Neural cell (in vitro differentiated cells): ENCODE measurements at regions not wholly inside any gene's neighbourhood (a gene's known extent, or its start where the extent isn't known, plus 50 kb on each side); places are given as distances from the start of the nearest gene placed in this dataset.

Experiments
- H2AFZ ChIP-seq: fragments of 200-600, 300-800 bp; sonication (generic), shearing (Covaris generic); 2 replicates; pipeline ENCODE4 v1.6.0; 2014; ENCODE audit warnings: low read depth, mild to moderate bottlenecking, antibody characterized with exemption, low read length, moderate library complexity
- H3F3A ChIP-seq: fragments of 200-600 bp; shearing (Covaris generic); 2 replicates; pipeline ENCODE4 v1.6.1; 2016; ENCODE audit warnings: mild to moderate bottlenecking, moderate library complexity, mixed read lengths, antibody characterized with exemption, low read length; ENCODE audit not compliant: insufficient read depth, poor library complexity, severe bottlenecking
- H3K27ac ChIP-seq: fragments of 200-600, 300-800 bp; sonication (generic), shearing (Covaris generic); 2 replicates; pipeline ENCODE4 v1.5.1; 2014; ENCODE audit warnings: mild to moderate bottlenecking, low read length, moderate library complexity
- H3K27me3 ChIP-seq: fragments of 300-800, 200-600 bp; sonication (generic), shearing (Covaris generic); 2 replicates; pipeline ENCODE4 v1.6.0; 2014; ENCODE audit warnings: mild to moderate bottlenecking, low read depth, low read length, moderate library complexity; ENCODE audit not compliant: insufficient read depth
- H3K36me3 ChIP-seq: fragments of 300-800, 200-600 bp; sonication (generic), shearing (Covaris generic); 2 replicates; pipeline ENCODE4 v1.5.1; 2014; ENCODE audit warnings: mild to moderate bottlenecking, antibody characterized with exemption, low read length, moderate library complexity; ENCODE audit not compliant: insufficient read depth
- H3K4me2 ChIP-seq: fragments of 300-800, 200-600 bp; sonication (generic), shearing (Covaris generic); 2 replicates; pipeline ENCODE4 v1.6.0; 2014; ENCODE audit warnings: mild to moderate bottlenecking, low read length
- H3K4me3 ChIP-seq: fragments of 300-800, 200-600 bp; sonication (generic), shearing (Covaris generic); 2 replicates; pipeline ENCODE4 v1.5.1; 2014; ENCODE audit warnings: mild to moderate bottlenecking, low read length, moderate library complexity
- H3K79me2 ChIP-seq: fragments of 200-600 bp; shearing (Covaris generic); replicated peaks from 2 replicates; pipeline ENCODE4 v1.6.0; 2014; ENCODE audit warnings: mild to moderate bottlenecking, low read length, moderate library complexity; ENCODE audit not compliant: insufficient read depth
- H3K9ac ChIP-seq: fragments of 300-800, 200-600 bp; sonication (generic), shearing (Covaris generic); 2 replicates; pipeline ENCODE4 v1.6.1; 2016; ENCODE audit warnings: mild to moderate bottlenecking, low read length, mixed read lengths
- H3K9me2 ChIP-seq: fragments of 200-600 bp; shearing (Covaris generic); 2 replicates; pipeline ENCODE4 v1.6.1; 2016; ENCODE audit warnings: mild to moderate bottlenecking, low read length, mixed read lengths; ENCODE audit not compliant: insufficient read depth
- H3K9me3 ChIP-seq: fragments of 200-600, 300-800 bp; sonication (generic), shearing (Covaris generic); 2 replicates; pipeline ENCODE4 v1.6.1; 2016; ENCODE audit warnings: mild to moderate bottlenecking, mixed run types, low read length, moderate library complexity, mixed read lengths
- H4K20me1 ChIP-seq: fragments of 200-600 bp; shearing (Covaris generic); 2 replicates; pipeline ENCODE4 v1.6.1; 2016; ENCODE audit warnings: mild to moderate bottlenecking, mixed run types; ENCODE audit not compliant: insufficient read depth
- CTCF ChIP-seq: fragments of 450-650 bp; IDR thresholded peaks from 2 replicates; pipeline ENCODE4 v1.5.1; 2014; ENCODE audit warnings: antibody characterized with exemption, mild to moderate bottlenecking, moderate library complexity; ENCODE audit not compliant: poor library complexity, severe bottlenecking
- EP300 ChIP-seq: fragments of 450-650 bp; conservative IDR thresholded peaks from 2 replicates; pipeline ENCODE4 v1.6.1; 2014; ENCODE audit warnings: antibody characterized with exemption, mild to moderate bottlenecking, moderate library complexity; ENCODE audit not compliant: poor library complexity, severe bottlenecking
- EZH2 ChIP-seq: fragments of 200-600, 300-800 bp; shearing (Covaris generic), sonication (generic); IDR thresholded peaks from 2 replicates; pipeline ENCODE4 v1.6.1; 2014; ENCODE audit warnings: antibody characterized with exemption, low read length, borderline replicate concordance, mild to moderate bottlenecking; ENCODE audit not compliant: insufficient read depth, poor library complexity, severe bottlenecking
- MXI1 ChIP-seq: fragments of 450-650 bp; conservative IDR thresholded peaks from 2 replicates; pipeline ENCODE4 v1.6.1; 2014; ENCODE audit warnings: antibody characterized with exemption, mild to moderate bottlenecking; ENCODE audit not compliant: poor library complexity, severe bottlenecking
- POLR2AphosphoS5 ChIP-seq: IDR thresholded peaks from 2 replicates; pipeline ENCODE4 v1.6.1; 2012
- RAD21 ChIP-seq: fragments of 450-650 bp; conservative IDR thresholded peaks from 2 replicates; pipeline ENCODE4 v1.6.1; 2014; ENCODE audit warnings: antibody characterized with exemption, mild to moderate bottlenecking, moderate library complexity
- REST ChIP-seq: IDR thresholded peaks from 2 replicates; pipeline ENCODE4 v1.6.1; 2012; ENCODE audit warnings: borderline replicate concordance
- SMC3 ChIP-seq: fragments of 450-650 bp; conservative IDR thresholded peaks from 2 replicates; pipeline ENCODE4 v1.6.1; 2014; ENCODE audit warnings: antibody characterized with exemption, mild to moderate bottlenecking, moderate library complexity; ENCODE audit not compliant: poor library complexity
- TAF1 ChIP-seq: IDR thresholded peaks from 2 replicates; pipeline ENCODE4 v1.6.1; 2012; ENCODE audit warnings: low read depth

GRCh38 chr16:8257561-8257960 is 332.8 kb downstream of the TMEM114 start:
- H3K4me2 ChIP-seq, result no peak overlapping the region
- H3K27me3 ChIP-seq, result no peaks in the 10 kb centered on the region
- no peaks in the 10 kb centered on the region for H3K79me2 ChIP-seq
- no peak overlapping the region for H3K4me3 ChIP-seq
- H2AFZ ChIP-seq, result no peak overlapping the region
- H3F3A ChIP-seq, result no peaks in the 10 kb centered on the region
- H3K9me3 ChIP-seq, result no peaks in the 10 kb centered on the region
- H3K9me2 ChIP-seq, result no peaks in the 10 kb centered on the region
- no peaks in the 10 kb centered on the region for H4K20me1 ChIP-seq
- H3K9ac ChIP-seq, result no peak overlapping the region
- no peaks in the 10 kb centered on the region for H3K36me3 ChIP-seq
- no peak overlapping the region for H3K27ac ChIP-seq
- no peak for TF ChIP-seq SMC3
- TF ChIP-seq EZH2, result no peak
- no peak for TF ChIP-seq CTCF
- TF ChIP-seq RAD21, result no peak
- TF ChIP-seq POLR2AphosphoS5, result no peak

GRCh38 chr16:8254405-8254804 is 335.9 kb downstream of the TMEM114 start:
- Histone ChIP-seq H3K9me2 (no peaks in the 10 kb centered on the region), H3K27ac (no peak overlapping the region), H3K27me3 (no peaks in the 10 kb centered on the region), H3K9ac (no peak overlapping the region), H2AFZ (no peak overlapping the region), H4K20me1 (no peaks in the 10 kb centered on the region), H3F3A (no peaks in the 10 kb centered on the region), H3K79me2 (no peaks in the 10 kb centered on the region), H3K4me2 (no peak overlapping the region), H3K9me3 (no peaks in the 10 kb centered on the region), H3K4me3 (no peak overlapping the region), H3K36me3 (no peaks in the 10 kb centered on the region)
- no peak for TF ChIP-seq EZH2
- TF ChIP-seq RAD21, result no peak
- no peak for TF ChIP-seq CTCF
- TF ChIP-seq TAF1, result no peak
- TF ChIP-seq SMC3, result no peak
- no peak for TF ChIP-seq REST
- no peak for TF ChIP-seq POLR2AphosphoS5
- TF ChIP-seq MXI1, result no peak
- TF ChIP-seq EP300, result no peak
